ENCODE measurements at regions not wholly inside any gene's neighbourhood (a gene's known extent, or its start where the extent isn't known, plus 50 kb on each side); places are given as distances from the start of the nearest gene placed in this dataset.
"Not testable (repeated sequence)": the region's sequence is repeated elsewhere in the genome, so short reads cannot be mapped to it uniquely, and the experiment has no call there.

DNA sequence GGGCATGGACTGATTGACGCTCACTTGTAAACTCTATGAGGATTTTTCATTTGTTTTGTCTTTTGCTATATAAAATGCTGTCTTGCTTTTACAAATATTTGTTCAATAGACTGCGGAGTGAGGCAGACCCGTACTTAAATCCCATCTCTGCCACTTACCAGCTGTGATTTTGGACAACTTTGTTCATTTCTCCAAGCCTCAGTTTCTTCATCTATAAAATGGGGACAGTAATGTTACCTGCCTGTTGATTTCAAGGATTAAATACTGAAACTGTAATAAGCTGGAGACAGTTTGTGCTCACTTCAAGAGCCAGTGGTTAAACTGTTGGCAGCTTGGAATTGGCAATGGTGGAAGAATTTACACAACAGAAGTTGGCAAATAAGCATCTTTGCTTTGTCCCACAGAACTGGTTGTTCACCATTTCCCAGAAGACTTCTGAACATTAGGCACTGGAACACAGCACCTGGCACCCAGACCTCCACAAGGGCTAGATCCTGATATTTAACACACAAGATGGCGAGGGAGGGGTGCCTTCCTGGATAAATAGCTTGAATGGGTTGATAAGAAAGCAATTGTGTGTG is 479.2 kb downstream of the QKI start:
- DNase-seq = no peak

- no peak for DNase-seq
Measured at GRCh38 chr6:163892824-163893561, 478.5 kb downstream of the QKI start.

- no peak for DNase-seq
Measured at GRCh38 chr6:163889904-163890514, 475.5 kb downstream of the QKI start.

- no peak for DNase-seq
Measured at GRCh38 chr6:163888030-163888819, 473.7 kb downstream of the QKI start.

DNA sequence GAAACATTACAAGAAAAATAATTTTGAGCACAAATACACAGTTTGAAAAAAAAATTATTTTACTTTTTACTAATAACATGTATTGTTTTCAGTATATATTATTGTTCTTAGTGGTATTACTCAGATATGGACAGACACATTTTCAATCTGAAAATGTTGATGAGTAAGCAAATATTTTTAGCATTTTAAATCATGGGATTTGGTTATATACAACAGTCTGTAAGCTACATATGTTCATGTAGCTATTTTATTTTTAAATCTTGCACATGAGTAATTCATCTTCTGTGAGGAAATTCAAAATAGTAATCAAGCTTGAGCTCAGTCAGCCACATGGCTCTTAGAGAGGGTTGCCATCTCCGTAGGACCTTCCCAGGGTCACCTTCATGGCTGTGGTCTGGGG is 471.9 kb downstream of the QKI start:
- DNase-seq = no peak

- no peak for DNase-seq
Measured at GRCh38 chr6:163883984-163884383, 469.5 kb downstream of the QKI start.

DNA sequence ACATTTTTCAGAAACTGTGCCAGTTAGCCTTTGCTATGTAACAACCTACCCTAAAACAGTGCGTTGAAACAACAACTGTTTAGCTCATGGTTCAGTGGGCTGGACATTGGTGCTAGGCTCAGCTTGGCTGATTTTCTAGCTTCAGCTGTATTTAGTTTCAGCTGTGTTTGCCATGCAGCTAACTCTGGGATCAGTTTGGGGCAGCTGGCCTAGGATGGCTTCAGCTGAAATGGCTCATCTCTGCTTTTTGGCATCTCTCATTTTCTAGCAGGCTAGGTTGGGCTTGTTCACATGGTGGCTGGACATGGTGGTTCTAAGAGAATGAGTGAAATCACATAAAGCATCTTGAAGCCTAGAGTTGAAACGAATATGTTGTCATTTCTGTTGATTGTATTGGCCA is 464.2 kb downstream of the QKI start:
- DNase-seq = no peak

- no peak for DNase-seq
Measured at GRCh38 chr6:163877877-163878639, 463.5 kb downstream of the QKI start.

GRCh38 chr6:163876391-163876790 is 461.9 kb downstream of the QKI start:
- no peak for DNase-seq

DNA sequence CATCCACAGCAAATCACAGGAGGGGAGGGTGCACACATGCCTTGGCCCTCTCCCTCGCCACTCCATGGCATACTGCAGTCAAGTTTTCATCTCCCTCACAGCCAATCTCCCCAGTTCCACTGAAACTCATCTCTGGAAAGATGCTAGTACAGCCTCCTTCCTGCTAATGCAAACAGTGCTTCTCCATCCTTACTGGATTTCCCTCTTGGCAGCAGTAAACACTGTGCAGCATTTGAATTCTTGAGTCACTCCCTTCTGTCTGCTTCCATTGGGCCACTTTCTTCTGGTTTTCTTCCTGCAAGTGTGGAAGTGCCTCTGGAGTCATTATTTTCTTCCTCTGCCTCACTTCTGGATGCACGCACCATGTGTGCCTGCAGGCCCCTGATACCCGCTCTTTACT is 460.3 kb downstream of the QKI start:
- DNase-seq = no peak

GRCh38 chr6:163872335-163872734 is 457.8 kb downstream of the QKI start:
- no peak for DNase-seq

GRCh38 chr6:163871616-163872015 is 457.1 kb downstream of the QKI start:
- DNase-seq = no peak

GRCh38 chr6:163867518-163868292 is 453.2 kb downstream of the QKI start:
- DNase-seq = no peak

DNA sequence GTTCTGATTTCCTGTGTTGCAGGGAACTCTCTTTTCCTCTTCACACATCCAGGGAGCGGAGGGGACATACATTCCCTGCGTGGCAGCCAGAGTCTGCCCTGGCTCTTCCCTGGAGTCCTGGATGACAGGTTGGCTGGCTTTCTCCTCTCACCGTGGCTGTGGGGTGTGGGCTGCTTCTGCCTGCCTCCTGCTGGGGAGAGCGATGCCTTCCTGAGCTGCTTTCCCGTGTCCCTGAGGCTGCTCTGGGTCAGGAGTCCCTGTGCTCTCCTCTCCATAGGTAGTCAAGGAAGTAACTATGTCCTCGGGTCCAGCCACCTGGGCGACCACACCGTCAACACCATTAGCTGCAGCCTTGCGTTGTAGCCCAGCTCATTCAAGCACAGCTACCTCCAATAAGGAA is 451.7 kb downstream of the QKI start:
- DNase-seq = no peak

GRCh38 chr6:163863565-163863964 is 449.0 kb downstream of the QKI start:
- DNase-seq = no peak

DNA sequence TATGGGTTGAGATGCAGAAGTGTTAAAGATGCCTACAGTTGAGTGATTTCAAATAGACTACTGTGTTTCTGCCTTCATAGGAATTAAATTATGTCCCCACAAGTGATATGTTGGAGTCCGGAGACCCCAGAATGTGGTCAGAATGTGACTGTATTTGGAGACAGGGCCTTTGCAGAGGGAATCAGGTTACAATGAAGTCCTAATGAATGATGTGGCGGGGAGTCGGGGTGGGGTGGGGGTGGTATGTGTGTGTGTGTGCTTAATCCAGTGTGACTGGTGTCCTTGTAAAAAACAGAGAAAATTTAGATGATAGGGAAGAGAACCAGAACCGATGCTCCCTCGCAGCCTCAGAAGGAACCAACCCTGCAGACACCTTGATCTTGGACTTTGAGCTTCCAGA is 448.2 kb downstream of the QKI start:
- no peak for DNase-seq

DNA sequence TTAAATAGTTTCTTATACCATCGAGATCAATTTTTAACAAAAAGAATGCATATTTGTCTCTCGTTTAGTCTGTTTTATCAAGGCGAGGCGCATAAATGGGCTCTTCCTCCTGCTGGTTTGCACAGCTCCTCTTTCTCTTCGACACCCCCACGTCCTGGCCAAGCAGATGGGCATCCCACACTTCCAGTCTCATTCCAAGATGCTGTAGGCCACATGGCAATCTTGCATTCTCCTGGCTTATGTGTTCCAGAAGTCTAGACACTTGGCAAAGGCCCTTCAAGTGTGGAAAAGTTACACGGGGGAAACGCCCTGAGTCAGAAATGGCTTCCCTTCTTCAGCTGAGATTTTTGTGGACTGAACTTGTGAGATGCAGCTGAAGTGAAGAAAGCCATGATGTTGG is 447.1 kb downstream of the QKI start:
- DNase-seq = no peak

DNA sequence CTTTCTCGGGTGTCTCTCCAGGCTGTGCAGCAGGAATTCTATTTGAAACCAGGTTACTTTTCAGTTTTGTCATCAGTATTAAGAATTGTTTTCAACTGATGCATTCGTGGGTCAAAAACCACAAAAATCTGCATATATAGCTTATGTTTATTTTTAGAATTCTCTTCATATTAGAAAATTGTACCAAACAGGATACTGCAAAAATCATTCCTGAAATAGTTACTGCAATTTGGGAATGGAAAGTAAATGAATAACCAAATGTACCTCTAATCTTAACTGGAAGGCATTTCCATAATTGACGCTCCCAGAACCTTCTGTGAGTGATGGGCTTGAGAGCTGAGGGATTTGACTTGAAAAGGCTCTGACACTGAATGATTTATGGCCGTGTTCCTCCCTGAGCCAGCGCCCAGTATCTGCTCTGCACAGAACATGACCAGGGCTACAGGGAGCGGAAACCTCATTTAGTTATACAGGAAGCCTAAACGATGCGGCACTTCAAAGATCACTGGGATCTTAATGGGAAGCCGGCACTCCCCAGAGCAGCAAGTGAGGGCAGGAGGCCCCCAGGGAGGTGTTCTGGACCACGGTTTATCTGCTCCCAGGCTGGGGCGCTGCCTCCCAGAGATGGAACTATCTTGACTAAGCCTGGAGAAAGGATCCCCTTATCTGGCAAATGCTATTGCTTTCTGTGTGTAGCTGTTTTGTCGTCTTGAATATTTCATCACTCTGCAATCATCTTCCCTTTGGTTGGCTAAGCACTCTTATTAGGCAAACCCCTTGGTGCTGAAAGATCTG is 446.0 kb downstream of the QKI start:
- DNase-seq = no peak

GRCh38 chr6:163858870-163859269 is 444.4 kb downstream of the QKI start:
- not testable (repeated sequence) for DNase-seq

- no peak for DNase-seq
Measured at GRCh38 chr6:163857421-163857820, 442.9 kb downstream of the QKI start.

DNA sequence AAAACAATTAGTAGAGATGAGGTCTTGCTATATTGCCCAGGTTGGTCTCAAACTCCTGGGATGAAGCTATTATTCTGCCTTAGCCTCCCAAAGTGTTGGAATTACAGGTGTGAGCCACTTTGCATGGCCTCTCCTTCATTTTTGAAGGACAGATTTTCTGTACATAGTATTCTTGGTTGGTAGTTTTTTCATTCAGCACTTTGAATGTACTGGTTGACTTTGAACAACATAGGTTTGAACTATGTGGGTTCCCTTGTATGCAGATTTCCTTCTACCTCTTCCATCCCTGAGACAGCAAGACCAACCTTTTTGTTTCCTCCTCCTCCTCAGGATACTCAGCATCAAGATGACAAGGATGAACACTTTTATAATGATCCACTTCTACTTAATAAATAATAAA is 436.4 kb downstream of the QKI start:
- DNase-seq = no peak

All from COR-L47 (cell line).